ENCODE measurements at regions not wholly inside any gene's neighbourhood (a gene's known extent, or its start where the extent isn't known, plus 50 kb on each side); places are given as distances from the start of the nearest gene placed in this dataset.

DNA sequence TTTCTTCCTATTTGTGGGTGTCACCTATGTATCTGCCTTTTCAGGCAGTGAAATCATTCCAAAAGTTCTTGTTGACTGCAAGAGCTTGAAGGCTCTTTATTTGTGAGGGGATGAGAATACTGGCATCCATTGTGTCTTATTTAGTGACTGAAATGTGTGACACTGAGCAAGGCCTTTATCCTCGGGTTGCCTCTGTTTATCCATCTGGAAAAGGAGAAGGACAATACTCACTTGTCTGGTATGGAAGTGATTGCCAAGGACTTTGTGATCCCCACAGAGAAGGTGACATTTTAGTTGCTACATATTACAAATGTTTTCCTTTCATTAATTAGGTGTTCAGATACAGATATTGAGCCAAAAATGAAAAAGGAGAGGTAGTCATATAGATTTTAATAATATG, 80.2 kb downstream of the ARRDC3 start:
- TF ChIP-seq, protein P1, sequence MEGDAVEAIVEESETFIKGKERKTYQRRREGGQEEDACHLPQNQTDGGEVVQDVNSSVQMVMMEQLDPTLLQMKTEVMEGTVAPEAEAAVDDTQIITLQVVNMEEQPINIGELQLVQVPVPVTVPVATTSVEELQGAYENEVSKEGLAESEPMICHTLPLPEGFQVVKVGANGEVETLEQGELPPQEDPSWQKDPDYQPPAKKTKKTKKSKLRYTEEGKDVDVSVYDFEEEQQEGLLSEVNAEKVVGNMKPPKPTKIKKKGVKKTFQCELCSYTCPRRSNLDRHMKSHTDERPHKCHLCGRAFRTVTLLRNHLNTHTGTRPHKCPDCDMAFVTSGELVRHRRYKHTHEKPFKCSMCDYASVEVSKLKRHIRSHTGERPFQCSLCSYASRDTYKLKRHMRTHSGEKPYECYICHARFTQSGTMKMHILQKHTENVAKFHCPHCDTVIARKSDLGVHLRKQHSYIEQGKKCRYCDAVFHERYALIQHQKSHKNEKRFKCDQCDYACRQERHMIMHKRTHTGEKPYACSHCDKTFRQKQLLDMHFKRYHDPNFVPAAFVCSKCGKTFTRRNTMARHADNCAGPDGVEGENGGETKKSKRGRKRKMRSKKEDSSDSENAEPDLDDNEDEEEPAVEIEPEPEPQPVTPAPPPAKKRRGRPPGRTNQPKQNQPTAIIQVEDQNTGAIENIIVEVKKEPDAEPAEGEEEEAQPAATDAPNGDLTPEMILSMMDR (IDR thresholded peaks at IDR 0.05; ENCODE audit: insufficient read depth, low read depth, low read length), result no peak
- TF ChIP-seq EZH2 (IDR thresholded peaks at IDR 0.05; ENCODE audit: insufficient read depth, low read length), result no peak
- H3K27me3 Mint-ChIP-seq (ENCODE audit: low read depth, unreplicated experiment), result no peaks in the 10 kb centered on the region
- Histone ChIP-seq H4K20me1 (ENCODE audit: insufficient read depth, low read length) (no peaks in the 10 kb centered on the region), H3K4me3 (ENCODE audit: insufficient read depth, low read depth, low read length) (no peak overlapping the region), H3K27ac (ENCODE audit: low read depth, low read length) (no peak overlapping the region), H3K9me3 (ENCODE audit: insufficient read depth, low read depth, low read length) (no peaks in the 10 kb centered on the region), H3K4me2 (ENCODE audit: low read length) (no peak overlapping the region), H3K9ac (ENCODE audit: low read length) (no peak overlapping the region), H3K79me2 (ENCODE audit: insufficient read depth, low read length) (no peaks in the 10 kb centered on the region), H3K36me3 (ENCODE audit: insufficient read depth, low read length) (no peaks in the 10 kb centered on the region), H2AFZ (ENCODE audit: low read depth, low read length) (no peak overlapping the region), H3K4me1 (ENCODE audit: insufficient read depth, low read length) (no peaks in the 10 kb centered on the region), H3K27me3 (ENCODE audit: insufficient read depth, low read length) (no peaks in the 10 kb centered on the region)
- no peak overlapping the region for H3K4me3 Mint-ChIP-seq (ENCODE audit: unreplicated experiment)
- FAIRE-seq (no peak), DNase-seq (ENCODE audit: low read depth) (no peak)
- no peaks in the 10 kb centered on the region for H3K4me1 Mint-ChIP-seq (ENCODE audit: low read depth, unreplicated experiment)
- no peak overlapping the region for H3K27ac Mint-ChIP-seq (ENCODE audit: unreplicated experiment)
- no peaks in the 10 kb centered on the region for H3K9me3 Mint-ChIP-seq (ENCODE audit: unreplicated experiment)
- H3K36me3 Mint-ChIP-seq (ENCODE audit: low read depth, unreplicated experiment), result no peaks in the 10 kb centered on the region

DNA sequence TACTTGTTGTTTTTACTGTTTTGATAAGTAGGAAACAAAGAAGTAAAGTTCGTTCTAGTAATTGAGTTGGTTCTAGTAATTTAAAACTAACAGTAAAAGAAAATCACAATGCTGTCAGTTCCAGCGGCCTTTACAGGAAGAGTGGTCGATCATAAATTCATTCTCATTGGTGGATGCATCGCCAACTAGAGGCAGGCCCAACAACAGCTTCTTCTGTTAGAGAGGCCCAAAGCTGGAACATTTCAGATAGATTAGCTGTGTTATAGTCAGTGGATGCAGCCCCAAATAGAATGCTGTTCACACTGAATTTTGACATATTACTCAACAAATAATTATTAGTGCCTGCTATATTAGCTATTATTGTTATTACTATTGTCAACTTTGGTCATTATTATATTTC, 80.8 kb downstream of the ARRDC3 start:
- Mint-ChIP-seq H3K27me3 (ENCODE audit: low read depth, unreplicated experiment) (no peaks in the 10 kb centered on the region), H3K9me3 (ENCODE audit: unreplicated experiment) (no peaks in the 10 kb centered on the region), H3K36me3 (ENCODE audit: low read depth, unreplicated experiment) (no peaks in the 10 kb centered on the region), H3K27ac (ENCODE audit: unreplicated experiment) (no peak overlapping the region), H3K4me3 (ENCODE audit: unreplicated experiment) (no peak overlapping the region), H3K4me1 (ENCODE audit: low read depth, unreplicated experiment) (no peaks in the 10 kb centered on the region)
- TF ChIP-seq EZH2 (IDR thresholded peaks at IDR 0.05; ENCODE audit: insufficient read depth, low read length), result no peak
- TF ChIP-seq, protein P1 (IDR thresholded peaks at IDR 0.05; ENCODE audit: insufficient read depth, low read depth, low read length), result no peak
- Histone ChIP-seq H3K4me3 (ENCODE audit: insufficient read depth, low read depth, low read length) (no peak overlapping the region), H3K27ac (ENCODE audit: low read depth, low read length) (no peak overlapping the region), H3K4me2 (ENCODE audit: low read length) (no peak overlapping the region), H3K9ac (ENCODE audit: low read length) (no peak overlapping the region), H2AFZ (ENCODE audit: low read depth, low read length) (no peak overlapping the region), H3K36me3 (ENCODE audit: insufficient read depth, low read length) (no peaks in the 10 kb centered on the region), H4K20me1 (ENCODE audit: insufficient read depth, low read length) (no peaks in the 10 kb centered on the region), H3K9me3 (ENCODE audit: insufficient read depth, low read depth, low read length) (no peaks in the 10 kb centered on the region), H3K79me2 (ENCODE audit: insufficient read depth, low read length) (no peaks in the 10 kb centered on the region), H3K4me1 (ENCODE audit: insufficient read depth, low read length) (no peaks in the 10 kb centered on the region), H3K27me3 (ENCODE audit: insufficient read depth, low read length) (no peaks in the 10 kb centered on the region)
- DNase-seq (ENCODE audit: low read depth) (no peak), FAIRE-seq (no peak)

DNA sequence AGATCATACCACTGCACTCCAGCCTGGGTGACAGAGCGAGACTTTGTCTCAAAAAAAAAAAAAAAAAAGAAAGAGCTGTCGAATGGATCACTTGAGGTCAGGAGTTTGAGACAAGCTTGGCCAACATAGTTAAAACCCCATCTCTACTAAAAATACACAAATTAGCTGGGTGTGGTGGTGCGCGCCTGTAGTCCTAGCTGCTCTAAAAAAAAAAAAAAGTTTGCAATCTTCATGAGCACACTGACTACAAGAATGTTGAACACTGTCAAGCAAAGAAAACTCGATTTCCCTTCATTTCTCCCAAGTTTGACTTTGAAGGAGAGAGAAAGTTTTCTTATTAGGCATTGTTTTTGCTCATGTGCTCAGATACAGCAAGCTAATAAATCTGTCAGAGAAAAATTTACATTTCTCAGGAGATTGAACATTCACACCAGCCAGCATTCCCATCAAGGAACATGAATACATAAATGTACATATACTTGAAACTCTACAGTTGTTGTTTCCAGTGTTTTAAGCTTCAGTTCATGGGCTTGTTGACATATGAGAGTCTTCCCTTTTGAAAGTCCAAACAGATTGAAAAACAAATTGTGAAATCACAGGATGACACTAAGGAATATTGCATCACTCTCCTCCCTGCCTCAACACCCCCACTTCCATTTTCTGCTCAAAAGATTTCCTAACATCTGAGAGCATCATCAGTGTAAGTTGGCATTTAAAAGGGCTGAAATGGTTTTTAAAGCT, 81.8 kb downstream of the ARRDC3 start:
- Mint-ChIP-seq H3K27me3 (ENCODE audit: low read depth, unreplicated experiment) (no peaks in the 10 kb centered on the region), H3K36me3 (ENCODE audit: low read depth, unreplicated experiment) (no peaks in the 10 kb centered on the region), H3K27ac (ENCODE audit: unreplicated experiment) (no peak overlapping the region), H3K9me3 (ENCODE audit: unreplicated experiment) (no peaks in the 10 kb centered on the region), H3K4me1 (ENCODE audit: low read depth, unreplicated experiment) (no peaks in the 10 kb centered on the region), H3K4me3 (ENCODE audit: unreplicated experiment) (no peak overlapping the region)
- TF ChIP-seq, protein P1 (IDR thresholded peaks at IDR 0.05; ENCODE audit: insufficient read depth, low read depth, low read length), result no peak
- TF ChIP-seq EZH2 (IDR thresholded peaks at IDR 0.05; ENCODE audit: insufficient read depth, low read length), result no peak
- H3K4me1 ChIP-seq (ENCODE audit: insufficient read depth, low read length), result peaks cover 7% of the 10 kb centered on the region
- no peak overlapping the region for H3K4me3 ChIP-seq (ENCODE audit: insufficient read depth, low read depth, low read length)
- no peaks in the 10 kb centered on the region for H3K9me3 ChIP-seq (ENCODE audit: insufficient read depth, low read depth, low read length)
- no peaks in the 10 kb centered on the region for H4K20me1 ChIP-seq (ENCODE audit: insufficient read depth, low read length)
- H3K79me2 ChIP-seq (ENCODE audit: insufficient read depth, low read length), result no peaks in the 10 kb centered on the region
- no peak overlapping the region for H3K27ac ChIP-seq (ENCODE audit: low read depth, low read length)
- no peak overlapping the region for H2AFZ ChIP-seq (ENCODE audit: low read depth, low read length)
- DNase-seq (ENCODE audit: low read depth) (no peak), FAIRE-seq (no peak)
- no peaks in the 10 kb centered on the region for H3K27me3 ChIP-seq (ENCODE audit: insufficient read depth, low read length)
- H3K9ac ChIP-seq (ENCODE audit: low read length), result no peak overlapping the region
- no peak overlapping the region for H3K4me2 ChIP-seq (ENCODE audit: low read length)
- no peaks in the 10 kb centered on the region for H3K36me3 ChIP-seq (ENCODE audit: insufficient read depth, low read length)

Data from astrocyte (in vitro differentiated cells and primary cell).